Neural progenitor cell (in vitro differentiated cells): ENCODE measurements at regions not wholly inside any gene's neighbourhood (a gene's known extent, or its start where the extent isn't known, plus 50 kb on each side); places are given as distances from the start of the nearest gene placed in this dataset.

Experiments used
- DNase-seq: peaks from one replicate; pipeline ENCODE4 v3.0.0-alpha.2; 2016; ENCODE audit warnings: low spot score
- H2AFZ ChIP-seq: fragments of 200-600 bp; sonication (generic); replicated peaks from 2 replicates; pipeline ENCODE4 v1.6.1; 2016; ENCODE audit warnings: antibody characterized with exemption
- H3F3A ChIP-seq: fragments of 200-600 bp; sonication (generic); 2 replicates; pipeline ENCODE4 v1.6.1; 2016; ENCODE audit warnings: antibody characterized with exemption, low read depth
- H3K27ac ChIP-seq: fragments of 200-600 bp; sonication (generic); 2 replicates; pipeline ENCODE4 v1.5.1; 2016; ENCODE audit warnings: mild to moderate bottlenecking
- H3K27me3 ChIP-seq: fragments of 200-600 bp; sonication (generic); 2 replicates; pipeline ENCODE4 v1.6.1; 2016; ENCODE audit warnings: mild to moderate bottlenecking, moderate library complexity
- H3K36me3 ChIP-seq: fragments of 200-600 bp; sonication (generic); 2 replicates; pipeline ENCODE4 v1.5.1; 2016
- H3K4me1 ChIP-seq: fragments of 200-600 bp; sonication (generic); 2 replicates; pipeline ENCODE4 v1.6.1; 2016; ENCODE audit warnings: mixed run types
- H3K4me2 ChIP-seq: fragments of 200-600 bp; sonication (generic); 2 replicates; pipeline ENCODE4 v1.6.1; 2016
- H3K4me3 ChIP-seq: fragments of 200-600 bp; sonication (generic); 2 replicates; pipeline ENCODE4 v1.5.1; 2016
- H3K79me2 ChIP-seq: fragments of 200-600 bp; sonication (generic); 2 replicates; pipeline ENCODE4 v1.6.1; 2016; ENCODE audit warnings: low read depth
- H3K9ac ChIP-seq: fragments of 200-600 bp; sonication (generic); 2 replicates; pipeline ENCODE4 v1.6.1; 2016
- H3K9me3 ChIP-seq: fragments of 200-600 bp; sonication (generic); 2 replicates; pipeline ENCODE4 v1.5.1; 2016; ENCODE audit warnings: low read depth
- H4K20me1 ChIP-seq: fragments of 200-600 bp; sonication (generic); 2 replicates; pipeline ENCODE4 v1.6.1; 2016; ENCODE audit warnings: low read depth
- H3K27ac Mint-ChIP-seq: 3 replicates; pipeline ENCODE4 v1.8.0; 2021; ENCODE audit warnings: mixed read lengths
- H3K27me3 Mint-ChIP-seq: 2 replicates; pipeline ENCODE4 v1.8.0; 2022; ENCODE audit warnings: low read depth, mild to moderate bottlenecking, inconsistent platforms, moderate library complexity, mixed read lengths; ENCODE audit not compliant: insufficient read depth
- H3K36me3 Mint-ChIP-seq: 3 replicates; pipeline ENCODE4 v1.8.0; 2021; ENCODE audit warnings: mixed read lengths
- H3K4me1 Mint-ChIP-seq: 3 replicates; pipeline ENCODE4 v1.8.0; 2021; ENCODE audit warnings: mixed read lengths
- H3K4me3 Mint-ChIP-seq: 3 replicates; pipeline ENCODE4 v1.8.0; 2021; ENCODE audit warnings: mild to moderate bottlenecking, moderate library complexity, mixed read lengths
- H3K9me3 Mint-ChIP-seq: 3 replicates; pipeline ENCODE4 v1.8.0; 2020; ENCODE audit warnings: mixed read lengths
- EZH2 ChIP-seq: fragments of 200-600 bp; sonication (generic); IDR thresholded peaks from 2 replicates; pipeline ENCODE4 v1.6.1; 2017; ENCODE audit warnings: antibody characterized with exemption, mild to moderate bottlenecking, moderate library complexity
- EZH2phosphoT487 ChIP-seq: fragments of 200-600 bp; sonication (generic); IDR thresholded peaks from 2 replicates; pipeline ENCODE4 v1.6.1; 2017; ENCODE audit warnings: antibody characterized with exemption
- TF ChIP-seq, protein P1 (sequence below): fragments of 200-600 bp; sonication (generic); IDR thresholded peaks from 2 replicates; pipeline ENCODE4 v1.5.1; 2017; ENCODE audit warnings: antibody characterized with exemption, mild to moderate bottlenecking

DNA sequence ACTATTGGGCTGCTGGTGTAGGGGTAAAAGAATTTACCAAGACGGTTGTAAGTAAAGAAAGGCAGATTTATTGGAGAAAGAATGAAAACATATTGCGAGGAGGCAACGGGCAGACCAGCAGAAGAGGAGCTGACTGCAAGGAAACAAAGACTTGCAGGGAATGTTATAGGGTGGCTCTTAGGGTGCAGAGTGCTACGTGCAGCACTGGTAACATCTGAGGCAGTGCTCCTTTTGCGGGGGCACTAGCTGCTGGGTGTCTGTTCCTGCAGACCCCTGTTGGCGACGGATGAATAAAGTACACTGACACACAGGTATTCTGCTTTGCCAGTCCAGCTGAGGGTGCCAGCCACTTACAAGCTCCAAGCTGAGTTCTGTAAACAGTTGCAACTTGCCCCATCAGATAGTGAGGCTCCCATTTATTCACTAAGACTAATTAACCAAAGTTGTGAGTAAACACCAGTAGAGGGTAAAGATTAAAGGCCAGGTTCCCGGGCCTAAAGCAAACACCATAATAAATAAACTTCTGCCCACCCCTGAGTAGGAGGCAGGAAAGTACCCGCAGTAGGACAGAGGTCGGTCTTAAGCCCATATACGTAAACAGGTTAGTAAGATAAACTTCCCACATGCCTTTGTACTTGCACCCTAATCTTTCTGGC, 140.2 kb upstream of the KCNK1 start:
- H3K79me2 ChIP-seq = no peaks in the 10 kb centered on the region
- no peak overlapping the region for H3K4me2 ChIP-seq
- H3K4me1 ChIP-seq = peaks cover 5% of the 10 kb centered on the region
- Mint-ChIP-seq H3K4me3 (no peak overlapping the region), H3K27me3 (peaks cover 2% of the 10 kb centered on the region), H3K4me1 (no peaks in the 10 kb centered on the region), H3K9me3 (peaks cover 5% of the 10 kb centered on the region), H3K36me3 (no peaks in the 10 kb centered on the region), H3K27ac (no peak overlapping the region)
- H4K20me1 ChIP-seq = no peaks in the 10 kb centered on the region
- TF ChIP-seq EZH2phosphoT487 (no peak), EZH2 (no peak)
- TF ChIP-seq, protein P1, sequence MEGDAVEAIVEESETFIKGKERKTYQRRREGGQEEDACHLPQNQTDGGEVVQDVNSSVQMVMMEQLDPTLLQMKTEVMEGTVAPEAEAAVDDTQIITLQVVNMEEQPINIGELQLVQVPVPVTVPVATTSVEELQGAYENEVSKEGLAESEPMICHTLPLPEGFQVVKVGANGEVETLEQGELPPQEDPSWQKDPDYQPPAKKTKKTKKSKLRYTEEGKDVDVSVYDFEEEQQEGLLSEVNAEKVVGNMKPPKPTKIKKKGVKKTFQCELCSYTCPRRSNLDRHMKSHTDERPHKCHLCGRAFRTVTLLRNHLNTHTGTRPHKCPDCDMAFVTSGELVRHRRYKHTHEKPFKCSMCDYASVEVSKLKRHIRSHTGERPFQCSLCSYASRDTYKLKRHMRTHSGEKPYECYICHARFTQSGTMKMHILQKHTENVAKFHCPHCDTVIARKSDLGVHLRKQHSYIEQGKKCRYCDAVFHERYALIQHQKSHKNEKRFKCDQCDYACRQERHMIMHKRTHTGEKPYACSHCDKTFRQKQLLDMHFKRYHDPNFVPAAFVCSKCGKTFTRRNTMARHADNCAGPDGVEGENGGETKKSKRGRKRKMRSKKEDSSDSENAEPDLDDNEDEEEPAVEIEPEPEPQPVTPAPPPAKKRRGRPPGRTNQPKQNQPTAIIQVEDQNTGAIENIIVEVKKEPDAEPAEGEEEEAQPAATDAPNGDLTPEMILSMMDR = no peak
- no peak overlapping the region for H2AFZ ChIP-seq
- no peak for DNase-seq
- peaks cover 17% of the 10 kb centered on the region for H3F3A ChIP-seq
- no peaks in the 10 kb centered on the region for H3K27me3 ChIP-seq
- peaks cover 6% of the 10 kb centered on the region for H3K9me3 ChIP-seq
- H3K27ac ChIP-seq = no peak overlapping the region
- H3K4me3 ChIP-seq = no peak overlapping the region
- no peak overlapping the region for H3K9ac ChIP-seq
- H3K36me3 ChIP-seq = no peaks in the 10 kb centered on the region

DNA sequence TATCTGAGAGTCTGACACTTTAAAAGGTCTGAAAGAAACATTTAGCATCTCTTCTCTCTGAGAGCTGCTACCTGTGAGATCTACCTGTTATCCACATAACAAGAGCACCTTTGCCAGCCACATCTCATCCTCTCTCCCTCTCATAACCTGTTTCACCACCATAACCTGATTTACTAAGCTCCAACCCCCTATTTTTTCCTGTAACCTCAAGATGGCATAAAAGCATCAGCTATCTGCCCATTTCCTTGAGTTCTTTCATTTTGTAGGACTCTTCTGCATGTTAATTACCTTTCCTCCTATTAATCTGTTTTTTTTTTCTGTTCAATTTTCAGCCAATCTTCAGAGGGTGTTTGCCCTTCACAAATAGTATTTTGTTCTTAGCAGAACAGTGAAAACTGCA, 136.5 kb upstream of the KCNK1 start:
- H3K36me3 ChIP-seq = no peaks in the 10 kb centered on the region
- no peaks in the 10 kb centered on the region for H4K20me1 ChIP-seq
- Mint-ChIP-seq H3K36me3 (no peaks in the 10 kb centered on the region), H3K4me1 (no peaks in the 10 kb centered on the region), H3K27ac (no peak overlapping the region), H3K9me3 (peaks cover 3% of the 10 kb centered on the region), H3K27me3 (no peaks in the 10 kb centered on the region), H3K4me3 (no peak overlapping the region)
- TF ChIP-seq EZH2 (no peak), EZH2phosphoT487 (no peak)
- TF ChIP-seq, protein P1 = no peak
- peaks cover 2% of the 10 kb centered on the region for H3K9me3 ChIP-seq
- no peak overlapping the region for H3K9ac ChIP-seq
- no peaks in the 10 kb centered on the region for H3K27me3 ChIP-seq
- no peak overlapping the region for H3K4me2 ChIP-seq
- no peaks in the 10 kb centered on the region for H3F3A ChIP-seq
- H2AFZ ChIP-seq = no peak overlapping the region
- DNase-seq = no peak
- no peak overlapping the region for H3K4me3 ChIP-seq
- no peaks in the 10 kb centered on the region for H3K79me2 ChIP-seq
- no peak overlapping the region for H3K27ac ChIP-seq
- no peaks in the 10 kb centered on the region for H3K4me1 ChIP-seq

DNA sequence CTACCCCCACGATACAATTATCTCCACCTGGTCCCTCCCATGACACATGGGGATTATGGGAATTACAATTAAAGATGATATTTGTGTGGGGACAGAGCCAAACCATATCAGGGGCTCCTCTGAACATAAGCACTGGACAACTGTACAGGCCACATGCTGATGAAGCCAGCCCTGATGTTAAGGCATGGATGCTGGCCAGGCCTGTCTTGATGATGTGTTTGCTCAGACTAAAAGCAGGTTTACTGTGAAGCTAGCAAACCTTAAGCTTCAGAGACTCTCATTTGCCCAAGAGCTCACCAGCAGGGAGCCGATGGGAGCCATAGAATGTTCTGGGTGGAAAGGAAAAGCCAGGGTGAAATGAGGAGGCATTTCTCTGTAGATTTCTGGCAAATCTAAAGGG, 135.3 kb upstream of the KCNK1 start:
- no peaks in the 10 kb centered on the region for H3K36me3 ChIP-seq
- H3K36me3 Mint-ChIP-seq = no peaks in the 10 kb centered on the region
- no peak overlapping the region for H3K4me3 Mint-ChIP-seq
- no peaks in the 10 kb centered on the region for H4K20me1 ChIP-seq
- no peak overlapping the region for H3K27ac ChIP-seq
- H3K4me2 ChIP-seq = no peak overlapping the region
- no peak overlapping the region for H3K4me3 ChIP-seq
- H3K27me3 ChIP-seq = no peaks in the 10 kb centered on the region
- TF ChIP-seq EZH2 (no peak), EZH2phosphoT487 (no peak)
- TF ChIP-seq, protein P1 = no peak
- no peak overlapping the region for H3K9ac ChIP-seq
- H3K79me2 ChIP-seq = no peaks in the 10 kb centered on the region
- no peaks in the 10 kb centered on the region for H3K4me1 ChIP-seq
- no peaks in the 10 kb centered on the region for H3K9me3 Mint-ChIP-seq
- no peaks in the 10 kb centered on the region for H3K9me3 ChIP-seq
- no peaks in the 10 kb centered on the region for H3K4me1 Mint-ChIP-seq
- H2AFZ ChIP-seq = no peak overlapping the region
- H3K27me3 Mint-ChIP-seq = no peaks in the 10 kb centered on the region
- H3K27ac Mint-ChIP-seq = no peak overlapping the region
- no peak for DNase-seq
- no peaks in the 10 kb centered on the region for H3F3A ChIP-seq
